ENCODE measurements at regions not wholly inside any gene's neighbourhood (a gene's known extent, or its start where the extent isn't known, plus 50 kb on each side); places are given as distances from the start of the nearest gene placed in this dataset.

- Histone ChIP-seq H4K20me1 (ENCODE audit: insufficient read depth, low read length) (no peaks in the 10 kb centered on the region), H3K36me3 (ENCODE audit: insufficient read depth, low read length) (peaks cover 12% of the 10 kb centered on the region), H3K4me3 (ENCODE audit: insufficient read depth, low read length) (no peak overlapping the region), H3K27ac (ENCODE audit: low read depth, low read length) (no peak overlapping the region), H3K27me3 (ENCODE audit: insufficient read depth, low read length) (no peaks in the 10 kb centered on the region), H2AFZ (ENCODE audit: low read length) (no peak overlapping the region), H3K79me2 (ENCODE audit: insufficient read depth, low read length) (no peaks in the 10 kb centered on the region), H3K4me2 (ENCODE audit: insufficient read depth, low read length) (no peak overlapping the region), H3K9me3 (ENCODE audit: low read depth, low read length) (no peaks in the 10 kb centered on the region), H3K4me1 (ENCODE audit: insufficient read depth, low read length) (no peaks in the 10 kb centered on the region)
- no peak for TF ChIP-seq CTCF (IDR thresholded peaks at IDR 0.05; ENCODE audit: extremely low read depth, low read depth, low read length)
- no peak for DNase-seq (ENCODE audit: insufficient read length, low spot score, missing footprints)
Measured at GRCh38 chr6:144853603-144854002, 568.5 kb downstream of the UTRN start.

- Histone ChIP-seq H4K20me1 (ENCODE audit: insufficient read depth, low read length) (no peaks in the 10 kb centered on the region), H3K27ac (ENCODE audit: low read depth, low read length) (no peak overlapping the region), H3K4me2 (ENCODE audit: insufficient read depth, low read length) (no peak overlapping the region), H3K27me3 (ENCODE audit: insufficient read depth, low read length) (no peaks in the 10 kb centered on the region), H2AFZ (ENCODE audit: low read length) (no peak overlapping the region), H3K4me3 (ENCODE audit: insufficient read depth, low read length) (no peak overlapping the region), H3K4me1 (ENCODE audit: insufficient read depth, low read length) (no peaks in the 10 kb centered on the region), H3K9me3 (ENCODE audit: low read depth, low read length) (no peaks in the 10 kb centered on the region), H3K79me2 (ENCODE audit: insufficient read depth, low read length) (no peaks in the 10 kb centered on the region), H3K36me3 (ENCODE audit: insufficient read depth, low read length) (peaks cover 12% of the 10 kb centered on the region)
- no peak for DNase-seq (ENCODE audit: insufficient read length, low spot score, missing footprints)
- TF ChIP-seq CTCF (IDR thresholded peaks at IDR 0.05; ENCODE audit: extremely low read depth, low read depth, low read length): no peak
Measured at GRCh38 chr6:144854654-144855053, 569.5 kb downstream of the UTRN start.

- H3K9me3 ChIP-seq (ENCODE audit: low read depth, low read length): no peaks in the 10 kb centered on the region
- peaks cover 11% of the 10 kb centered on the region for H3K36me3 ChIP-seq (ENCODE audit: insufficient read depth, low read length)
- no peaks in the 10 kb centered on the region for H3K27me3 ChIP-seq (ENCODE audit: insufficient read depth, low read length)
- TF ChIP-seq CTCF (IDR thresholded peaks at IDR 0.05; ENCODE audit: extremely low read depth, low read depth, low read length): no peak
- no peak overlapping the region for H3K4me3 ChIP-seq (ENCODE audit: insufficient read depth, low read length)
- H2AFZ ChIP-seq (ENCODE audit: low read length): no peak overlapping the region
- DNase-seq (ENCODE audit: insufficient read length, low spot score, missing footprints): no peak
- no peak overlapping the region for H3K27ac ChIP-seq (ENCODE audit: low read depth, low read length)
- no peaks in the 10 kb centered on the region for H3K4me1 ChIP-seq (ENCODE audit: insufficient read depth, low read length)
- no peaks in the 10 kb centered on the region for H3K79me2 ChIP-seq (ENCODE audit: insufficient read depth, low read length)
- no peak overlapping the region for H3K4me2 ChIP-seq (ENCODE audit: insufficient read depth, low read length)
- H4K20me1 ChIP-seq (ENCODE audit: insufficient read depth, low read length): no peaks in the 10 kb centered on the region
Measured at GRCh38 chr6:144855375-144855774, 570.2 kb downstream of the UTRN start.

- Histone ChIP-seq H3K27ac (ENCODE audit: low read depth, low read length) (no peak overlapping the region), H4K20me1 (ENCODE audit: insufficient read depth, low read length) (no peaks in the 10 kb centered on the region)
Measured at GRCh38 chr6:144855812-144856531, 570.8 kb downstream of the UTRN start.

More at GRCh38 chr6:144855812-144856531, 570.8 kb downstream of the UTRN start:
- no peak for DNase-seq (ENCODE audit: insufficient read length, low spot score, missing footprints)
- H3K4me1 ChIP-seq (ENCODE audit: insufficient read depth, low read length): no peaks in the 10 kb centered on the region
- no peaks in the 10 kb centered on the region for H3K9me3 ChIP-seq (ENCODE audit: low read depth, low read length)
- H3K4me3 ChIP-seq (ENCODE audit: insufficient read depth, low read length): no peak overlapping the region
- no peak overlapping the region for H3K4me2 ChIP-seq (ENCODE audit: insufficient read depth, low read length)
- no peak overlapping the region for H2AFZ ChIP-seq (ENCODE audit: low read length)
- peaks cover 5% of the 10 kb centered on the region for H3K36me3 ChIP-seq (ENCODE audit: insufficient read depth, low read length)
- no peak for TF ChIP-seq CTCF (IDR thresholded peaks at IDR 0.05; ENCODE audit: extremely low read depth, low read depth, low read length)
- no peaks in the 10 kb centered on the region for H3K79me2 ChIP-seq (ENCODE audit: insufficient read depth, low read length)
- H3K27me3 ChIP-seq (ENCODE audit: insufficient read depth, low read length): no peaks in the 10 kb centered on the region

Data from osteoblast (primary cell).